K562 (cell line): ENCODE measurements at regions not wholly inside any gene's neighbourhood (a gene's known extent, or its start where the extent isn't known, plus 50 kb on each side); places are given as distances from the start of the nearest gene placed in this dataset.

Source experiments
- ATAC-seq: fragments of 200-7000 bp; cut with Tn5 transposase; 3 replicates; pipeline ENCODE4 v1.9.1; 2020; ENCODE audit warnings: moderate library complexity
- BruUV-seq: library from RNA; stranded (reverse); fragments of 400-500 nt; replicated peaks from 2 replicates; lab custom pipeline; 2021; lab: Mats Ljungman, UMichigan
- CTCF ChIA-PET: fragments of 300-600 bp; formaldehyde crosslinking; extraction: SDS; loops from one replicate; lab custom pipeline; 2021; ENCODE audit warnings: low intra/inter-chr PET ratio; lab: Yijun Ruan, JAX
- POLR2A ChIA-PET: fragments of 300-600, 350-650 bp; sonication (Branson Sonifier 250); formaldehyde crosslinking; extraction: SDS; loops from one replicate; lab custom pipeline; 2021; ENCODE audit warnings: antibody characterized with exemption, inconsistent platforms; lab: Yijun Ruan, JAX
- DNase-seq, 4 experiments: peaks; one replicate each; pipeline versions ENCODE4 v3.0.0 to v3.0.0-alpha.2; 2011 to 2018; ENCODE audit warnings: low spot score in 3 of 4, mixed read lengths in 3 of 4; ENCODE audit errors: extremely low read depth in 1 of 4
- FAIRE-seq: peaks from 2 replicates; lab custom pipeline; 2011; peaks lifted over from hg19 to GRCh38; lab: Jason Lieb, UNC
- H2AFZ ChIP-seq: 2 replicates; pipeline ENCODE4 v1.6.0; 2011; ENCODE audit warnings: low read depth, low read length, control low read depth, inconsistent platforms
- H3K27ac ChIP-seq: fragments of 200-600 bp; 3 replicates; pipeline ENCODE4 v1.8.0; 2011; ENCODE audit warnings: low read depth, mild to moderate bottlenecking, control low read depth, inconsistent platforms, low read length, moderate library complexity, mixed read lengths; ENCODE audit errors: extremely low read depth
- H3K27me3 ChIP-seq, 2 experiments: fragments of 300-600 bp in 1 of 2; 2 replicates in 1 of 2; 3 replicates in 1 of 2; pipeline versions ENCODE4 v1.6.0 to v1.8.0; 2011; ENCODE audit warnings: inconsistent platforms in 2 of 2, low read length in 2 of 2, mild to moderate bottlenecking in 1 of 2, mixed read lengths in 1 of 2, moderate library complexity in 1 of 2; ENCODE audit not compliant: control insufficient read depth in 2 of 2, insufficient read depth in 2 of 2
- H3K36me3 ChIP-seq: fragments of 300-600 bp; 3 replicates; pipeline ENCODE4 v1.8.0; 2011; ENCODE audit warnings: mild to moderate bottlenecking, low read length, inconsistent platforms; ENCODE audit not compliant: control insufficient read depth, insufficient read depth
- H3K4me1 ChIP-seq, 2 experiments: fragments of 200-600 bp in 1 of 2; replicated peaks in 1 of 2; 2 replicates in 1 of 2; 3 replicates in 1 of 2; pipeline versions ENCODE4 v1.5.1 to v1.8.0; 2011; ENCODE audit warnings: inconsistent platforms in 2 of 2, low read length in 2 of 2, mild to moderate bottlenecking in 1 of 2, mixed read lengths in 1 of 2, moderate library complexity in 1 of 2; ENCODE audit not compliant: control insufficient read depth in 2 of 2, insufficient read depth in 2 of 2
- H3K4me2 ChIP-seq: 2 replicates; pipeline ENCODE4 v1.6.1; 2011; ENCODE audit warnings: low read length, control low read depth, inconsistent platforms, mixed read lengths; ENCODE audit not compliant: insufficient read depth
- H3K4me3 ChIP-seq: fragments of 200-600 bp; sonication (generic), shearing (Covaris generic); 2 replicates; pipeline ENCODE4 v1.5.1; 2016; ENCODE audit warnings: control low read depth, inconsistent platforms
- H3K79me2 ChIP-seq: fragments of 200-600 bp; 3 replicates; pipeline ENCODE4 v1.8.0; 2011; ENCODE audit warnings: low read length, inconsistent platforms; ENCODE audit not compliant: control insufficient read depth, insufficient read depth
- H3K9ac ChIP-seq, 2 experiments: 2 replicates each; pipeline versions ENCODE4 v1.6.0 to v1.6.1; 2011; ENCODE audit warnings: low read depth in 2 of 2, low read length in 2 of 2, control low read depth in 1 of 2, inconsistent platforms in 1 of 2, mild to moderate bottlenecking in 1 of 2, mixed read lengths in 1 of 2; ENCODE audit not compliant: insufficient read depth in 1 of 2
- H3K9me1 ChIP-seq: one replicate; pipeline ENCODE4 v1.6.0; 2011; ENCODE audit warnings: inconsistent platforms, mild to moderate bottlenecking, low read length, moderate library complexity; ENCODE audit not compliant: control insufficient read depth, insufficient read depth
- H3K9me3 ChIP-seq: replicated peaks from 2 replicates; pipeline ENCODE4 v1.5.1; 2011; ENCODE audit warnings: low read depth, low read length, inconsistent platforms; ENCODE audit not compliant: control insufficient read depth, insufficient read depth
- H4K20me1 ChIP-seq: replicated peaks from 2 replicates; pipeline ENCODE4 v1.6.1; 2011; ENCODE audit warnings: low read length, inconsistent platforms, mixed read lengths; ENCODE audit not compliant: control insufficient read depth, insufficient read depth
- CHD2 ChIP-seq: IDR thresholded peaks from 2 replicates; pipeline ENCODE4 v1.6.1; 2011; ENCODE audit warnings: low read depth, low read length
- ESRRA ChIP-seq: fragments of 450-650 bp; IDR thresholded peaks from 2 replicates; pipeline ENCODE4 v1.6.1; 2014; ENCODE audit warnings: low read depth, mild to moderate bottlenecking, moderate library complexity, borderline replicate concordance
- ETV5 ChIP-seq: sonication (generic); formaldehyde crosslinking; IDR thresholded peaks from 2 replicates; pipeline ENCODE4 v1.4.0; 2020; ENCODE audit warnings: low read depth, mild to moderate bottlenecking, missing genetic modification reagents
- GTF2A2 ChIP-seq: IDR thresholded peaks from 2 replicates; pipeline ENCODE4 v1.6.1; 2016; ENCODE audit warnings: mild to moderate bottlenecking, missing genetic modification characterization, missing compliant biosample characterization
- SNRNP70 ChIP-seq: fragments of 200-400 bp; formaldehyde crosslinking; optimal IDR thresholded peaks from 2 replicates; pipeline ENCODE3; 2017; ENCODE audit warnings: low read depth, low read length
- TAF9B ChIP-seq: fragments of 450-650 bp; IDR thresholded peaks from 2 replicates; pipeline ENCODE4 v1.6.1; 2018; ENCODE audit warnings: mild to moderate bottlenecking; ENCODE audit not compliant: partially characterized antibody
- USF2 ChIP-seq: sonication (generic); formaldehyde crosslinking; IDR thresholded peaks from 2 replicates; pipeline ENCODE4 v1.5.0; 2020; ENCODE audit warnings: missing genetic modification reagents
- ZNF140 ChIP-seq: fragments of 250-450 bp; sonication (Bioruptor Pico); IDR thresholded peaks from 2 replicates; pipeline ENCODE4 v1.8.0; 2021; ENCODE audit warnings: moderate library complexity, mild to moderate bottlenecking, inconsistent platforms
- ZNF217 ChIP-seq: sonication (generic); formaldehyde crosslinking; IDR thresholded peaks from 2 replicates; pipeline ENCODE4 v1.8.0; 2022; ENCODE audit warnings: mild to moderate bottlenecking, missing genetic modification reagents
- ZNF263 ChIP-seq: sonication (generic); formaldehyde crosslinking; IDR thresholded peaks from 2 replicates; pipeline ENCODE4 v1.8.0; 2022; ENCODE audit warnings: mild to moderate bottlenecking, missing genetic modification reagents, borderline replicate concordance
- ZNF766 ChIP-seq: fragments of 200-800 bp; sonication (Bioruptor generic); conservative IDR thresholded peaks from 2 replicates; pipeline ENCODE4 v1.6.1; 2016; ENCODE audit warnings: missing genetic modification characterization, missing compliant biosample characterization
- WGBS: fragments of 100-300 bp; shearing (Covaris generic); methylation state at CpG from one replicate; pipeline ENCODE4 v1.1.6; 2016; ENCODE audit warnings: low coverage, mixed read lengths; ENCODE audit not compliant: insufficient coverage; ENCODE audit errors: missing lambda C conversion rate; 5-methylcytosine and 5-hydroxymethylcytosine counted together
- in situ Hi-C: fragments of 300-500 bp; cut with MboI; formaldehyde crosslinking; loops from 4 replicates; pipeline ENCODE4 v1.15.0; 2018; ENCODE audit warnings: inconsistent platforms, mixed read lengths
- intact Hi-C: fragments of 100-400 bp; cut with micrococcal nuclease; formaldehyde crosslinking; loops from 2 replicates; pipeline ENCODE4 v1.14.2; 2022
- TF ChIP-seq, protein P1 (sequence below): fragments of 250-450 bp; sonication (Bioruptor Pico); IDR thresholded peaks from 2 replicates; pipeline ENCODE4 v1.8.0; 2022; ENCODE audit warnings: inconsistent platforms, mild to moderate bottlenecking, moderate library complexity, borderline replicate concordance
- TF ChIP-seq, protein P2 (sequence below): fragments of 450-650 bp; IDR thresholded peaks from 2 replicates; pipeline ENCODE4 v1.7.1; 2018; ENCODE audit warnings: mild to moderate bottlenecking, low read depth; ENCODE audit not compliant: partially characterized antibody

DNA sequence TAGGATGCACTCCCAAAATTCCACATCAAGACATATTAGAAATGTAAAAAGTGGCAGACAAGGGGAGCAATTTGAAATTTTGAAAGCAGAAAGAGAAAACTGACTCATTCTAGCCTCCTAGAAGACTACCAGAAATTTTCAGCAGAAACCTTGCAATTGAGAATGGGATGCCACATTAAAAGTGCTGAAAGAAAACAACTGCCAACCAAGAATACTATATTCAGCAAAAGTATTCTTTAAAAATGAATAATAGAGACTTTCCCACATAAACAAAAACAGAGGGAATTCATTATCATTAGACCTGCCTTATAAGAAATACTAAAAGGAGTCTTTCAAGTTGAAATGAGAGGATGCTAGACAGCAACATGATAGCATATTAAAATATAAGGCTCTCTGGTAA is 78.3 kb upstream of the HTR2A start:
- no peaks in the 10 kb centered on the region for H4K20me1 ChIP-seq
- DNase-seq = no peak
- H3K9me3 ChIP-seq = no peaks in the 10 kb centered on the region
- H3K27me3 ChIP-seq = no peaks in the 10 kb centered on the region
- no peaks in the 10 kb centered on the region for H3K4me1 ChIP-seq
- H3K9ac ChIP-seq = no peak overlapping the region
- POLR2A ChIA-PET = no interaction called here
- in situ Hi-C loops = no loop called here
- intact Hi-C loops = loop anchor here (10.0 kb wide), 2 partner anchors 140 to 480 kb away; no protein-coding TSS in a partner anchor
- no peak overlapping the region for H2AFZ ChIP-seq
- TF ChIP-seq GTF2A2 (tag) (no peak), TAF9B (no peak), USF2 (CRISPR knock-in tag) (no peak)
- TF ChIP-seq, protein P1, sequence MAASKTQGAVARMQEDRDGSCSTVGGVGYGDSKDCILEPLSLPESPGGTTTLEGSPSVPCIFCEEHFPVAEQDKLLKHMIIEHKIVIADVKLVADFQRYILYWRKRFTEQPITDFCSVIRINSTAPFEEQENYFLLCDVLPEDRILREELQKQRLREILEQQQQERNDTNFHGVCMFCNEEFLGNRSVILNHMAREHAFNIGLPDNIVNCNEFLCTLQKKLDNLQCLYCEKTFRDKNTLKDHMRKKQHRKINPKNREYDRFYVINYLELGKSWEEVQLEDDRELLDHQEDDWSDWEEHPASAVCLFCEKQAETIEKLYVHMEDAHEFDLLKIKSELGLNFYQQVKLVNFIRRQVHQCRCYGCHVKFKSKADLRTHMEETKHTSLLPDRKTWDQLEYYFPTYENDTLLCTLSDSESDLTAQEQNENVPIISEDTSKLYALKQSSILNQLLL = no peak
- TF ChIP-seq, all 486 proteins: peak for 0
- no peak overlapping the region for H3K4me3 ChIP-seq
- ATAC-seq (no peak), FAIRE-seq (no peak)
- H3K4me2 ChIP-seq = no peak overlapping the region
- no peaks in the 10 kb centered on the region for H3K9me1 ChIP-seq
- no TSS peak for BruUV-seq
- no peaks in the 10 kb centered on the region for H3K36me3 ChIP-seq
- no peak overlapping the region for H3K27ac ChIP-seq
- CTCF ChIA-PET = no interaction called here
- H3K79me2 ChIP-seq = no peaks in the 10 kb centered on the region

GRCh38 chr13:46968450-46968849 is 71.6 kb upstream of the HTR2A start:
- CTCF ChIA-PET = no interaction called here
- no peaks in the 10 kb centered on the region for H3K36me3 ChIP-seq
- no peaks in the 10 kb centered on the region for H4K20me1 ChIP-seq
- H3K4me1 ChIP-seq = no peaks in the 10 kb centered on the region
- POLR2A ChIA-PET = no interaction called here
- DNase-seq (no peak), ATAC-seq (no peak), FAIRE-seq (no peak)
- no peaks in the 10 kb centered on the region for H3K27me3 ChIP-seq
- WGBS = 0% methylated on average over 2 of the region's 2 CpGs
- no peak overlapping the region for H3K9ac ChIP-seq
- no peak overlapping the region for H3K27ac ChIP-seq
- no peaks in the 10 kb centered on the region for H3K9me3 ChIP-seq
- in situ Hi-C loops = no loop called here
- BruUV-seq = no TSS peak
- no peak overlapping the region for H2AFZ ChIP-seq
- H3K4me2 ChIP-seq = no peak overlapping the region
- no peaks in the 10 kb centered on the region for H3K79me2 ChIP-seq
- H3K9me1 ChIP-seq = no peaks in the 10 kb centered on the region
- intact Hi-C loops = no loop called here
- no peak overlapping the region for H3K4me3 ChIP-seq
- no peak for TF ChIP-seq ZNF140 (CRISPR knock-in tag)
- no peak for TF ChIP-seq ZNF217 (CRISPR knock-in tag)
- TF ChIP-seq ESRRA = no peak
- TF ChIP-seq ZNF263 (CRISPR knock-in tag) = no peak
- no peak for TF ChIP-seq ETV5
- TF ChIP-seq ZNF766 (CRISPR knock-in tag) = no peak
- TF ChIP-seq CHD2 = no peak
- no peak for TF ChIP-seq SNRNP70
- TF ChIP-seq, protein P2, sequence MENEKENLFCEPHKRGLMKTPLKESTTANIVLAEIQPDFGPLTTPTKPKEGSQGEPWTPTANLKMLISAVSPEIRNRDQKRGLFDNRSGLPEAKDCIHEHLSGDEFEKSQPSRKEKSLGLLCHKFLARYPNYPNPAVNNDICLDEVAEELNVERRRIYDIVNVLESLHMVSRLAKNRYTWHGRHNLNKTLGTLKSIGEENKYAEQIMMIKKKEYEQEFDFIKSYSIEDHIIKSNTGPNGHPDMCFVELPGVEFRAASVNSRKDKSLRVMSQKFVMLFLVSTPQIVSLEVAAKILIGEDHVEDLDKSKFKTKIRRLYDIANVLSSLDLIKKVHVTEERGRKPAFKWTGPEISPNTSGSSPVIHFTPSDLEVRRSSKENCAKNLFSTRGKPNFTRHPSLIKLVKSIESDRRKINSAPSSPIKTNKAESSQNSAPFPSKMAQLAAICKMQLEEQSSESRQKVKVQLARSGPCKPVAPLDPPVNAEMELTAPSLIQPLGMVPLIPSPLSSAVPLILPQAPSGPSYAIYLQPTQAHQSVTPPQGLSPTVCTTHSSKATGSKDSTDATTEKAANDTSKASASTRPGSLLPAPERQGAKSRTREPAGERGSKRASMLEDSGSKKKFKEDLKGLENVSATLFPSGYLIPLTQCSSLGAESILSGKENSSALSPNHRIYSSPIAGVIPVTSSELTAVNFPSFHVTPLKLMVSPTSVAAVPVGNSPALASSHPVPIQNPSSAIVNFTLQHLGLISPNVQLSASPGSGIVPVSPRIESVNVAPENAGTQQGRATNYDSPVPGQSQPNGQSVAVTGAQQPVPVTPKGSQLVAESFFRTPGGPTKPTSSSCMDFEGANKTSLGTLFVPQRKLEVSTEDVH = no peak
